GM12878 (cell line): ENCODE measurements at regions not wholly inside any gene's neighbourhood (a gene's known extent, or its start where the extent isn't known, plus 50 kb on each side); places are given as distances from the start of the nearest gene placed in this dataset.

Experiments used
- ATAC-seq: fragments of 200-7000 bp; cut with Tn5 transposase; 3 replicates; pipeline ENCODE4 v1.9.1; 2020; ENCODE audit warnings: mild to moderate bottlenecking, moderate library complexity
- BruUV-seq: library from RNA; stranded (reverse); fragments of 400-500 nt; replicated peaks from 2 replicates; lab custom pipeline; 2021; lab: Mats Ljungman, UMichigan
- CTCF ChIA-PET: fragments of 300-600 bp; sonication (Branson Sonifier 250); formaldehyde crosslinking; extraction: SDS; loops from one replicate; lab custom pipeline; 2021; ENCODE audit warnings: inconsistent platforms; lab: Yijun Ruan, JAX
- POLR2A ChIA-PET: fragments of 350-600 bp; formaldehyde crosslinking; extraction: SDS; loops from one replicate; lab custom pipeline; 2021; ENCODE audit warnings: inconsistent platforms; lab: Charles Lee
- RAD21 ChIA-PET: fragments of 300-600 bp; sonication (Branson Sonifier 250); formaldehyde crosslinking; loops from one replicate; lab custom pipeline; 2023; ENCODE audit warnings: antibody characterized with exemption; ENCODE audit not compliant: unreplicated experiment; lab: Charles Lee
- SMC1A ChIA-PET: fragments of 300-600 bp; sonication (Branson Sonifier 250); formaldehyde crosslinking; loops from one replicate; lab custom pipeline; 2023; ENCODE audit not compliant: unreplicated experiment, uncharacterized antibody; lab: Charles Lee
- DNase-seq: peaks from one replicate; pipeline ENCODE4 v3.0.0-alpha.2; 2011; ENCODE audit warnings: low read depth, low spot score
- FAIRE-seq: peaks from 3 replicates; lab custom pipeline; 2011; peaks lifted over from hg19 to GRCh38; lab: Jason Lieb, UNC
- H2AFZ ChIP-seq: 2 replicates; pipeline ENCODE4 v1.6.0; 2011; ENCODE audit warnings: low read depth, low read length, control low read depth; ENCODE audit not compliant: control insufficient read depth
- H3K27ac ChIP-seq: 2 replicates; pipeline ENCODE4 v1.5.1; 2011; ENCODE audit warnings: control low read depth; ENCODE audit not compliant: control insufficient read depth, insufficient read depth
- H3K27me3 ChIP-seq, 2 experiments: replicated peaks in 1 of 2; 2 replicates each; pipeline versions ENCODE4 v1.6.0 to v1.6.1; 2011; ENCODE audit warnings: low read length in 1 of 2; ENCODE audit not compliant: control insufficient read depth in 2 of 2, insufficient read depth in 2 of 2
- H3K36me3 ChIP-seq, 2 experiments: 2 replicates each; pipeline ENCODE4 v1.5.1; 2011; ENCODE audit warnings: low read length in 1 of 2; ENCODE audit not compliant: control insufficient read depth in 2 of 2, insufficient read depth in 2 of 2
- H3K4me1 ChIP-seq: 2 replicates; pipeline ENCODE4 v1.6.1; 2011; ENCODE audit warnings: mild to moderate bottlenecking, low read length, moderate library complexity, mixed read lengths; ENCODE audit not compliant: control insufficient read depth, insufficient read depth
- H3K4me2 ChIP-seq: 2 replicates; pipeline ENCODE4 v1.6.0; 2011; ENCODE audit warnings: control low read depth; ENCODE audit not compliant: control insufficient read depth, insufficient read depth
- H3K4me3 ChIP-seq: fragments of 200-600 bp; sonication (generic); 2 replicates; pipeline ENCODE4 v1.5.1; 2016
- H3K79me2 ChIP-seq: 2 replicates; pipeline ENCODE4 v1.6.0; 2011; ENCODE audit warnings: low read length; ENCODE audit not compliant: control insufficient read depth, insufficient read depth
- H3K9ac ChIP-seq: 2 replicates; pipeline ENCODE4 v1.8.0; 2011; ENCODE audit warnings: low read length, control low read depth, mixed read lengths; ENCODE audit not compliant: control insufficient read depth, insufficient read depth
- H3K9me3 ChIP-seq: replicated peaks from 3 replicates; pipeline ENCODE4 v1.5.1; 2011; ENCODE audit warnings: mild to moderate bottlenecking, low read length; ENCODE audit not compliant: control insufficient read depth, insufficient read depth
- H4K20me1 ChIP-seq: 2 replicates; pipeline ENCODE4 v1.6.0; 2011; ENCODE audit not compliant: control insufficient read depth, insufficient read depth
- JUND ChIP-seq: IDR thresholded peaks from 2 replicates; pipeline ENCODE4 v1.6.1; 2012; ENCODE audit warnings: low read depth, mild to moderate bottlenecking, low read length, improper control_type of control experiment, moderate library complexity
- NRF1 ChIP-seq: conservative IDR thresholded peaks from 2 replicates; pipeline ENCODE4 v1.6.1; 2011; ENCODE audit warnings: mild to moderate bottlenecking, low read depth, low read length, improper control_type of control experiment
- RAD21 ChIP-seq: IDR thresholded peaks from 2 replicates; pipeline ENCODE4 v1.6.1; 2011; ENCODE audit warnings: mild to moderate bottlenecking, low read depth, low read length, moderate library complexity; ENCODE audit not compliant: insufficient read depth
- WGBS: methylation state at CpG from one replicate; pipeline ENCODE4 v1.1.6; 2016; ENCODE audit warnings: low lambda C conversion rate; ENCODE audit not compliant: insufficient replicate concordance, insufficient coverage; ENCODE audit errors: missing lambda C conversion rate; 5-methylcytosine and 5-hydroxymethylcytosine counted together
- in situ Hi-C: fragments of 300-500 bp; cut with MboI; formaldehyde crosslinking; loops from 9 replicates; pipeline ENCODE4 v1.14.3; 2018; ENCODE audit warnings: mixed read lengths
- intact Hi-C: fragments of 100-400 bp; cut with micrococcal nuclease; formaldehyde crosslinking; loops from one replicate; pipeline ENCODE4 v1.14.2; 2022; ENCODE audit not compliant: unreplicated experiment
- TF ChIP-seq, protein P1 (sequence below): fragments of 450-650 bp; IDR thresholded peaks from 2 replicates; pipeline ENCODE4 v1.6.1; 2018; ENCODE audit warnings: mild to moderate bottlenecking, low read depth, moderate library complexity; ENCODE audit not compliant: partially characterized antibody
- TF ChIP-seq, protein P2 (sequence below): fragments of 150-350 bp; IDR thresholded peaks from 2 replicates; pipeline ENCODE4 v1.6.1; 2014; ENCODE audit warnings: mild to moderate bottlenecking, low read depth, low read length

DNA sequence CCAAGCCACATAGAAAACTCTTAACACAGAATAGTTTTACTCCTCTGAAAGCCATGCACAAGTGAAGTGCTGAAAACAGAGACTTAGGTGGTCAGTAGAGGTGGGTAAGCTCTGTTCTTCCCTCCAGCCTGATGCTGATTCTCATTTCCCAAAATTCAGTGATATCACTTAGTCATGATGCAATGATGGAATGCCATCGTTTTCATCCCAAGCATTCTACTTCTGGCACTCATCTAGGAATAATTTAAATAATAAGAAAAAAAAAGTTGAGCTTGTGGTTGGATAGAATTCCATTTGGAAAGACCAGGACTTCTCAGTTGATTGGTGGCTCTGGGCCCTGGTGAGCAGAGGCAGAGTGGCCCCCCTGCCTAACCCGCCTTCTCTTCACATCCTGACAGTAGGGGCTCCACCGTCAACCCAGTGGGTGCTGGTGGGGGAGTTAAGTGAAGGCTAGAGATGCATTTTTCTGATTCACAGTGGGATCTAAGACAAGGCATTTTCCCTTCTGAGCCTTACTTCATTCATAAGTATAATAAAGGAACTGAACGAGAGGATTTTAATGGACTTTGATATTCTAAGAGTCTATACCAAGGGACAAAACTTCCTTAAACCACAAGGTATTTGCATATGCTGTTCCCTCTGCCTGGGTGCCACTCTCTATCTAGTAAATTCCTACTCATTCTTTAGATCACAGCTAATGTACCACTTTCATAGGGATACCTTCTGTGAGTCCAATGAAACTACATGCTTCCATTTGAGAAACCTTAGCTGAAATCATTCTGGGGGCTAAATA is 310.3 kb upstream of the DYNLRB2 start:
- ChIA-PET CTCF (no interaction called here), POLR2A (no interaction called here), RAD21 (no interaction called here), SMC1A (no interaction called here)
- intact Hi-C loops = no loop called here
- H3K4me1 ChIP-seq = peaks cover 3% of the 10 kb centered on the region; the same call in 1 of the 2 replicates
- H3K27ac ChIP-seq = no peak overlapping the region
- DNase-seq = no peak
- in situ Hi-C loops = no loop called here
- H3K9ac ChIP-seq = no peak overlapping the region
- H3K36me3 ChIP-seq = no peaks in the 10 kb centered on the region
- H4K20me1 ChIP-seq = no peaks in the 10 kb centered on the region
- no peaks in the 10 kb centered on the region for H3K27me3 ChIP-seq
- no peaks in the 10 kb centered on the region for H3K9me3 ChIP-seq
- H3K4me2 ChIP-seq = no peak overlapping the region
- TF ChIP-seq, protein P1, sequence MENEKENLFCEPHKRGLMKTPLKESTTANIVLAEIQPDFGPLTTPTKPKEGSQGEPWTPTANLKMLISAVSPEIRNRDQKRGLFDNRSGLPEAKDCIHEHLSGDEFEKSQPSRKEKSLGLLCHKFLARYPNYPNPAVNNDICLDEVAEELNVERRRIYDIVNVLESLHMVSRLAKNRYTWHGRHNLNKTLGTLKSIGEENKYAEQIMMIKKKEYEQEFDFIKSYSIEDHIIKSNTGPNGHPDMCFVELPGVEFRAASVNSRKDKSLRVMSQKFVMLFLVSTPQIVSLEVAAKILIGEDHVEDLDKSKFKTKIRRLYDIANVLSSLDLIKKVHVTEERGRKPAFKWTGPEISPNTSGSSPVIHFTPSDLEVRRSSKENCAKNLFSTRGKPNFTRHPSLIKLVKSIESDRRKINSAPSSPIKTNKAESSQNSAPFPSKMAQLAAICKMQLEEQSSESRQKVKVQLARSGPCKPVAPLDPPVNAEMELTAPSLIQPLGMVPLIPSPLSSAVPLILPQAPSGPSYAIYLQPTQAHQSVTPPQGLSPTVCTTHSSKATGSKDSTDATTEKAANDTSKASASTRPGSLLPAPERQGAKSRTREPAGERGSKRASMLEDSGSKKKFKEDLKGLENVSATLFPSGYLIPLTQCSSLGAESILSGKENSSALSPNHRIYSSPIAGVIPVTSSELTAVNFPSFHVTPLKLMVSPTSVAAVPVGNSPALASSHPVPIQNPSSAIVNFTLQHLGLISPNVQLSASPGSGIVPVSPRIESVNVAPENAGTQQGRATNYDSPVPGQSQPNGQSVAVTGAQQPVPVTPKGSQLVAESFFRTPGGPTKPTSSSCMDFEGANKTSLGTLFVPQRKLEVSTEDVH = no peak
- TF ChIP-seq, protein P2, sequence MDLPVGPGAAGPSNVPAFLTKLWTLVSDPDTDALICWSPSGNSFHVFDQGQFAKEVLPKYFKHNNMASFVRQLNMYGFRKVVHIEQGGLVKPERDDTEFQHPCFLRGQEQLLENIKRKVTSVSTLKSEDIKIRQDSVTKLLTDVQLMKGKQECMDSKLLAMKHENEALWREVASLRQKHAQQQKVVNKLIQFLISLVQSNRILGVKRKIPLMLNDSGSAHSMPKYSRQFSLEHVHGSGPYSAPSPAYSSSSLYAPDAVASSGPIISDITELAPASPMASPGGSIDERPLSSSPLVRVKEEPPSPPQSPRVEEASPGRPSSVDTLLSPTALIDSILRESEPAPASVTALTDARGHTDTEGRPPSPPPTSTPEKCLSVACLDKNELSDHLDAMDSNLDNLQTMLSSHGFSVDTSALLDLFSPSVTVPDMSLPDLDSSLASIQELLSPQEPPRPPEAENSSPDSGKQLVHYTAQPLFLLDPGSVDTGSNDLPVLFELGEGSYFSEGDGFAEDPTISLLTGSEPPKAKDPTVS = no peak
- no peak for TF ChIP-seq RAD21
- TF ChIP-seq JUND = no peak
- TF ChIP-seq NRF1 = no peak
- no peak overlapping the region for H3K4me3 ChIP-seq
- BruUV-seq = no TSS peak
- no peak for ATAC-seq
- 54% methylated on average over 4 of the region's 4 CpGs for WGBS
- H3K79me2 ChIP-seq = no peaks in the 10 kb centered on the region
- no peak for FAIRE-seq
- no peak overlapping the region for H2AFZ ChIP-seq
